ENCODE measurements at regions not wholly inside any gene's neighbourhood (a gene's known extent, or its start where the extent isn't known, plus 50 kb on each side); places are given as distances from the start of the nearest gene placed in this dataset.

- POLR2A ChIA-PET = no interaction called here
- H3K27ac ChIP-seq (ENCODE audit: extremely low read depth, low read depth, low read length) = no peak overlapping the region
- CTCF ChIA-PET = no interaction called here
- no peaks in the 10 kb centered on the region for H3K9me3 ChIP-seq (ENCODE audit: control insufficient read depth, insufficient read depth, low read depth, low read length)
- TF ChIP-seq ZNF510 (tag by site-specific recombination; IDR thresholded peaks at IDR 0.05; ENCODE audit: insufficient replicate concordance) = no peak
- no peak for TF ChIP-seq IKZF3 (tag by site-specific recombination; IDR thresholded peaks at IDR 0.05)
- TF ChIP-seq SP2 (tag by site-specific recombination; IDR thresholded peaks at IDR 0.05) = no peak
- no peak for TF ChIP-seq ZNF18 (tag by site-specific recombination; IDR thresholded peaks at IDR 0.05)
- no peak for TF ChIP-seq ZNF335 (tag by site-specific recombination; conservative IDR thresholded peaks at IDR 0.05)
- no peak for TF ChIP-seq ZSCAN4 (tag by site-specific recombination; IDR thresholded peaks at IDR 0.05)
- no peak for TF ChIP-seq OVOL3 (tag by site-specific recombination; IDR thresholded peaks at IDR 0.05)
- TF ChIP-seq MZF1 (tag by site-specific recombination; IDR thresholded peaks at IDR 0.05; ENCODE audit: borderline replicate concordance) = no peak
- no peak for TF ChIP-seq ZNF777 (tag by site-specific recombination; IDR thresholded peaks at IDR 0.05; ENCODE audit: borderline replicate concordance)
- TF ChIP-seq ZNF645 (tag by site-specific recombination; IDR thresholded peaks at IDR 0.05) = no peak
- no peak for TF ChIP-seq FEZF1 (tag by site-specific recombination; IDR thresholded peaks at IDR 0.05)
- no peaks in the 10 kb centered on the region for H3K4me1 ChIP-seq (ENCODE audit: control insufficient read depth, insufficient read depth, low read length)
- H3K4me3 ChIP-seq (ENCODE audit: low read depth, low read length) = no peak overlapping the region
- H3K36me3 ChIP-seq (ENCODE audit: control insufficient read depth in 2 of 2, insufficient read depth in 1 of 2, low read length in 2 of 2) = no peaks in the 10 kb centered on the region
Observed at GRCh38 chr3:181066143-181067087, 76.9 kb upstream of the DNAJC19 start.

- H3K4me3 ChIP-seq (ENCODE audit: low read depth, low read length) = no peak overlapping the region
- no peak overlapping the region for H3K27ac ChIP-seq (ENCODE audit: extremely low read depth, low read depth, low read length)
- ChIA-PET CTCF (interaction anchor here (1.1 kb wide), 1 partner anchor 20 kb away, joined by 3 read pairs; no protein-coding TSS in a partner anchor), POLR2A (no interaction called here)
- H3K9me3 ChIP-seq (ENCODE audit: control insufficient read depth, insufficient read depth, low read depth, low read length) = no peaks in the 10 kb centered on the region
- no peaks in the 10 kb centered on the region for H3K4me1 ChIP-seq (ENCODE audit: control insufficient read depth, insufficient read depth, low read length)
- H3K36me3 ChIP-seq (ENCODE audit: control insufficient read depth in 2 of 2, insufficient read depth in 1 of 2, low read length in 2 of 2) = no peaks in the 10 kb centered on the region
- no peak for TF ChIP-seq ZBTB48 (tag by site-specific recombination; IDR thresholded peaks at IDR 0.05)
- no peak for TF ChIP-seq ZNF433 (tag by site-specific recombination; IDR thresholded peaks at IDR 0.05; ENCODE audit: low read depth)
- TF ChIP-seq KLF7 (tag by site-specific recombination; IDR thresholded peaks at IDR 0.05; ENCODE audit: borderline replicate concordance) = no peak
- no peak for TF ChIP-seq ZNF366 (tag by site-specific recombination; conservative IDR thresholded peaks at IDR 0.05)
- no peak for TF ChIP-seq SCRT2 (tag by site-specific recombination; IDR thresholded peaks at IDR 0.05)
- TF ChIP-seq ZNF510 (tag by site-specific recombination; IDR thresholded peaks at IDR 0.05; ENCODE audit: insufficient replicate concordance) = no peak
- TF ChIP-seq OVOL3 (tag by site-specific recombination; IDR thresholded peaks at IDR 0.05) = no peak
- no peak for TF ChIP-seq TCF7L2 (IDR thresholded peaks at IDR 0.05; ENCODE audit: borderline replicate concordance, low read depth, low read length)
- no peak for TF ChIP-seq ZNF777 (tag by site-specific recombination; IDR thresholded peaks at IDR 0.05; ENCODE audit: borderline replicate concordance)
- TF ChIP-seq ZNF10 (tag by site-specific recombination; IDR thresholded peaks at IDR 0.05) = no peak
Observed at GRCh38 chr3:181056136-181056732, 66.7 kb upstream of the DNAJC19 start.

Measured in HEK293 (cell line).